ENCODE measurements at regions not wholly inside any gene's neighbourhood (a gene's known extent, or its start where the extent isn't known, plus 50 kb on each side); places are given as distances from the start of the nearest gene placed in this dataset.
"Not testable (repeated sequence)": the region's sequence is repeated elsewhere in the genome, so short reads cannot be mapped to it uniquely, and the experiment has no call there.

GRCh38 chr7:69244701-69245100 is 353.6 kb upstream of the AUTS2 start:
- no peak for DNase-seq (ENCODE audit: low spot score)

GRCh38 chr7:69245646-69246045 is 352.6 kb upstream of the AUTS2 start:
- no peak for DNase-seq (ENCODE audit: low spot score)

- DNase-seq (ENCODE audit: low spot score) = peak; percentile 34
These were observed 351.5 kb upstream of the AUTS2 start for GRCh38 chr7:69246758-69247157.

GRCh38 chr7:69248382-69248828 is 349.9 kb upstream of the AUTS2 start:
- DNase-seq (ENCODE audit: low spot score) = not testable (repeated sequence)

GRCh38 chr7:69250958-69251357 is 347.3 kb upstream of the AUTS2 start:
- DNase-seq (ENCODE audit: low spot score) = no peak

GRCh38 chr7:69254643-69255042 is 343.6 kb upstream of the AUTS2 start:
- no peak for DNase-seq (ENCODE audit: low spot score)

- DNase-seq (ENCODE audit: low spot score) = no peak
These were observed 341.6 kb upstream of the AUTS2 start for GRCh38 chr7:69256634-69257081.

GRCh38 chr7:69257592-69257991 is 340.7 kb upstream of the AUTS2 start:
- no peak for DNase-seq (ENCODE audit: low spot score)

GRCh38 chr7:69259445-69259844 is 338.8 kb upstream of the AUTS2 start:
- DNase-seq (ENCODE audit: low spot score) = no peak

GRCh38 chr7:69260023-69260422 is 338.3 kb upstream of the AUTS2 start:
- DNase-seq (ENCODE audit: low spot score) = no peak

GRCh38 chr7:69263550-69263949 is 334.7 kb upstream of the AUTS2 start:
- DNase-seq (ENCODE audit: low spot score) = no peak

- no peak for DNase-seq (ENCODE audit: low spot score)
These were observed 328.5 kb upstream of the AUTS2 start for GRCh38 chr7:69269806-69270205.

GRCh38 chr7:69272101-69272500 is 326.2 kb upstream of the AUTS2 start:
- DNase-seq (ENCODE audit: low spot score) = no peak

GRCh38 chr7:69276011-69276729 is 322.1 kb upstream of the AUTS2 start:
- no peak for DNase-seq (ENCODE audit: low spot score)

GRCh38 chr7:69277366-69277765 is 320.9 kb upstream of the AUTS2 start:
- no peak for DNase-seq (ENCODE audit: low spot score)

- DNase-seq (ENCODE audit: low spot score) = no peak
These were observed 315.3 kb upstream of the AUTS2 start for GRCh38 chr7:69282946-69283345.

GRCh38 chr7:69283421-69283820 is 314.9 kb upstream of the AUTS2 start:
- peak; percentile 25 for DNase-seq (ENCODE audit: low spot score)

GRCh38 chr7:69285854-69286253 is 312.4 kb upstream of the AUTS2 start:
- DNase-seq (ENCODE audit: low spot score) = no peak

GRCh38 chr7:69295977-69296376 is 302.3 kb upstream of the AUTS2 start:
- no peak for DNase-seq (ENCODE audit: low spot score)

GRCh38 chr7:69301253-69301652 is 297.0 kb upstream of the AUTS2 start:
- DNase-seq (ENCODE audit: low spot score) = no peak

- DNase-seq (ENCODE audit: low spot score) = no peak
These were observed 288.7 kb upstream of the AUTS2 start for GRCh38 chr7:69309601-69310000.

- DNase-seq (ENCODE audit: low spot score) = no peak
These were observed 286.8 kb upstream of the AUTS2 start for GRCh38 chr7:69311489-69311888.

GRCh38 chr7:69313852-69314251 is 284.4 kb upstream of the AUTS2 start:
- DNase-seq (ENCODE audit: low spot score) = not testable (repeated sequence)

- no peak for DNase-seq (ENCODE audit: low spot score)
These were observed 279.5 kb upstream of the AUTS2 start for GRCh38 chr7:69318794-69319193.
